PC-3 (cell line): ENCODE measurements at regions not wholly inside any gene's neighbourhood (a gene's known extent, or its start where the extent isn't known, plus 50 kb on each side); places are given as distances from the start of the nearest gene placed in this dataset.

Experiments used
- CTCF ChIP-seq: fragments of 300-600 bp; sonication (generic); conservative IDR thresholded peaks from 2 replicates; pipeline ENCODE4 v1.5.1; 2017; ENCODE audit warnings: antibody characterized with exemption, low read depth, mild to moderate bottlenecking, low read length
- EZH2 ChIP-seq: fragments of 300-600 bp; sonication (generic); IDR thresholded peaks from one replicate; pipeline ENCODE4 v1.6.1; 2017; ENCODE audit warnings: antibody characterized with exemption, mild to moderate bottlenecking, low read length; ENCODE audit not compliant: unreplicated experiment
- EZH2phosphoT487 ChIP-seq: fragments of 300-600 bp; sonication (generic); IDR thresholded peaks from 2 replicates; pipeline ENCODE4 v1.6.1; 2018; ENCODE audit warnings: mild to moderate bottlenecking, antibody characterized with exemption, low read length, borderline replicate concordance

DNA sequence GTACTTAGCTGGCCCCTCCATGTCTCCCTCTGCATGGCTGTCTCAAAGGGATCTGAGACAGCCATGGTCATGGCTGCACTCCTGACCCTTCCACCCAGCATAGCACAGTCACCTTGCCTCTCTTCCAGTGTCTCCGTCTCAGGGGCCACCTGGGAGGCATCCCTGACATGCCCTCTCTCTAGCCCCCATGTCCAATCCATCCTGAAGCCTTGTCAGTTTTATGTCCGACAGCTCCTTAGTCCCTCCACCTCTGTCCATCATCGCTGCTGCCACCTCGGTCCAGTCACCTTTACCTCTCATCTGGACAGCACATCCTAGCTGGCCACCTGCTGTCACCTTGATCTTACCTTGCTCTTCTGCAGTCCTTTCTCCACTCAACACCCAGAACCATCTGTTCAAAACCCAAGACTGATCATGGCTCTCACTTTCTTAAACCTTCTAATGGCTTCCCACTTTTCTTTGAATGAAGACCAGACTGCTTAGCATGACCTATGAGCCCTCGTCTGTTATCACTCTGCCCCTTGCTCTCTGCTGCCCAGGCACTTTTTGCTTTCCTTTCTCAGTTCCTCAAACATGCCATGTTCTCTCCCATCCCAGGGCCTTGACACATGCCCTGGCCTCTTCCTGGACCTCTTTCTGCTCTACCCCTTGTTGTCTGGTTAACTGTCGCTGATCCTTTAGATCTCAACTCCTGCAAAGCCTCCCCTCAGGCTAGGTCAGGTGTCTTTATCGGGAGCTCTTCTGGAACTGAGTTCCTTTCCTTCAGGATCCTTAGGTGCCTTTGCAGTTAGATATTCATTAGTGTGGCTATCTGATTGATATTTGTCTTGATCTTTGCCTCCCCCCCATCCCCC, 181.8 kb upstream of the PITX1 start:
- TF ChIP-seq CTCF = no peak
- TF ChIP-seq EZH2phosphoT487 = no peak
- TF ChIP-seq EZH2 = no peak
